Natural killer cell (primary cell): ENCODE measurements at regions not wholly inside any gene's neighbourhood (a gene's known extent, or its start where the extent isn't known, plus 50 kb on each side); places are given as distances from the start of the nearest gene placed in this dataset.

Experiments used
- ATAC-seq, 3 donors: fragments of 150-1000 bp in 2 of 3; fragments of 200-7000 bp in 1 of 3; cut with Tn5 transposase; 1 replicate in 1 of 3; 2 replicates in 2 of 3; pipeline ENCODE4 v1.10.0; 2021; ENCODE audit warnings: mild to moderate bottlenecking in 2 of 3, moderate library complexity in 2 of 3
- DNase-seq, 2 donors: peaks; one replicate each; pipeline versions ENCODE4 v3.0.0 to v3.0.0-alpha.2; 2013 to 2021; ENCODE audit warnings: mixed read lengths in 1 of 2
- H3K27ac ChIP-seq: one replicate; pipeline ENCODE4 v1.5.1; 2013; ENCODE audit warnings: mild to moderate bottlenecking, low read length
- H3K27me3 ChIP-seq: one replicate; pipeline ENCODE4 v1.6.1; 2013; ENCODE audit warnings: low read length; ENCODE audit not compliant: control insufficient read depth, insufficient read depth
- H3K36me3 ChIP-seq: one replicate; pipeline ENCODE4 v1.6.1; 2013; ENCODE audit warnings: low read length; ENCODE audit not compliant: control insufficient read depth, insufficient read depth
- H3K4me1 ChIP-seq: one replicate; pipeline ENCODE4 v1.6.1; 2013; ENCODE audit warnings: low read length; ENCODE audit not compliant: control insufficient read depth, insufficient read depth
- H3K4me3 ChIP-seq: one replicate; pipeline ENCODE4 v1.5.1; 2013; ENCODE audit warnings: low read length
- H3K9me3 ChIP-seq: one replicate; pipeline ENCODE4 v1.6.1; 2013; ENCODE audit warnings: low read length; ENCODE audit not compliant: control insufficient read depth, insufficient read depth
- H3K27ac Mint-ChIP-seq, 2 donors: one replicate each; pipeline ENCODE4 v1.8.0; 2022; ENCODE audit warnings: mild to moderate bottlenecking in 2 of 2, mixed read lengths in 2 of 2, moderate library complexity in 1 of 2
- H3K27me3 Mint-ChIP-seq, 2 donors: one replicate each; pipeline ENCODE4 v1.8.0; 2022; ENCODE audit warnings: low read depth in 2 of 2, mixed read lengths in 2 of 2
- H3K36me3 Mint-ChIP-seq: one replicate; pipeline ENCODE4 v1.8.0; 2022; ENCODE audit warnings: mixed read lengths
- H3K4me1 Mint-ChIP-seq, 2 donors: one replicate each; pipeline ENCODE4 v1.8.0; 2022; ENCODE audit warnings: mixed read lengths in 2 of 2
- H3K4me3 Mint-ChIP-seq: one replicate; pipeline ENCODE4 v1.8.0; 2022; ENCODE audit warnings: mild to moderate bottlenecking, moderate library complexity, mixed read lengths
- H3K9me3 Mint-ChIP-seq, 2 donors: one replicate each; pipeline ENCODE4 v1.8.0; 2022; ENCODE audit warnings: mixed read lengths in 2 of 2
- WGBS: methylation state at CpG from one replicate; pipeline ENCODE4 v1.1.7; 2013; ENCODE audit warnings: missing lambda C conversion rate; ENCODE audit not compliant: insufficient coverage; 5-methylcytosine and 5-hydroxymethylcytosine counted together
- intact Hi-C: fragments of 100-400 bp; cut with micrococcal nuclease; formaldehyde crosslinking; loops from one replicate; pipeline ENCODE4 v1.14.2; 2022
- TF ChIP-seq, protein P1 (sequence below): fragments of 200-600 bp; IDR thresholded peaks from one replicate; pipeline ENCODE4 v1.8.0; 2022; ENCODE audit warnings: antibody characterized with exemption

DNA sequence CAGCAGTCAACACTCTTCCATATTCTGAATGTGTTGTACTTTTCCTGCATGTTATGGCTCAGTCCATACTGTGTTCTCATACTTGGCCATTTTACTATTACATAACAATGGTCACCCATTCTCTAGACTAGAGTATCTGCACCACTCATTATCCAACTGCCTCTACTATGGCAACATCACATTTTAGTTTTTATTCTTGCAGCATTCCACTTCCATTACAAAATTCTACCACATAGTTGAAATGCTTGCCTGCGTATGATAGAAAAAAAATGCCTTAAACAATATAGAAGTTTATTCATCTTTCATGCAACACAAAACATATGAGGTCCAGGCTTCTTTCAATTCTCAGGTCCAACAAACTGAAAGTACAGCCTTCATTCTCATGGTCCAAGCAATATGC lies 128.0 kb downstream of the TENT5A start:
- Mint-ChIP-seq H3K27ac (no peak overlapping the region), H3K27me3 (no peaks in the 10 kb centered on the region), H3K9me3 (peaks cover 12 to 21% of the 10 kb centered on the region in 2 donors), H3K4me3 (no peak overlapping the region), H3K36me3 (no peaks in the 10 kb centered on the region), H3K4me1 (no peaks in the 10 kb centered on the region)
- intact Hi-C loops: no loop called here
- Histone ChIP-seq H3K27me3 (no peaks in the 10 kb centered on the region), H3K4me1 (no peaks in the 10 kb centered on the region), H3K27ac (no peak overlapping the region), H3K4me3 (no peak overlapping the region), H3K9me3 (peaks cover 2% of the 10 kb centered on the region), H3K36me3 (no peaks in the 10 kb centered on the region)
- TF ChIP-seq, protein P1, sequence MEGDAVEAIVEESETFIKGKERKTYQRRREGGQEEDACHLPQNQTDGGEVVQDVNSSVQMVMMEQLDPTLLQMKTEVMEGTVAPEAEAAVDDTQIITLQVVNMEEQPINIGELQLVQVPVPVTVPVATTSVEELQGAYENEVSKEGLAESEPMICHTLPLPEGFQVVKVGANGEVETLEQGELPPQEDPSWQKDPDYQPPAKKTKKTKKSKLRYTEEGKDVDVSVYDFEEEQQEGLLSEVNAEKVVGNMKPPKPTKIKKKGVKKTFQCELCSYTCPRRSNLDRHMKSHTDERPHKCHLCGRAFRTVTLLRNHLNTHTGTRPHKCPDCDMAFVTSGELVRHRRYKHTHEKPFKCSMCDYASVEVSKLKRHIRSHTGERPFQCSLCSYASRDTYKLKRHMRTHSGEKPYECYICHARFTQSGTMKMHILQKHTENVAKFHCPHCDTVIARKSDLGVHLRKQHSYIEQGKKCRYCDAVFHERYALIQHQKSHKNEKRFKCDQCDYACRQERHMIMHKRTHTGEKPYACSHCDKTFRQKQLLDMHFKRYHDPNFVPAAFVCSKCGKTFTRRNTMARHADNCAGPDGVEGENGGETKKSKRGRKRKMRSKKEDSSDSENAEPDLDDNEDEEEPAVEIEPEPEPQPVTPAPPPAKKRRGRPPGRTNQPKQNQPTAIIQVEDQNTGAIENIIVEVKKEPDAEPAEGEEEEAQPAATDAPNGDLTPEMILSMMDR: no peak
- DNase-seq: no peak
- ATAC-seq: no peak
- 83% methylated on average over 1 of the region's 1 CpG for WGBS

DNA sequence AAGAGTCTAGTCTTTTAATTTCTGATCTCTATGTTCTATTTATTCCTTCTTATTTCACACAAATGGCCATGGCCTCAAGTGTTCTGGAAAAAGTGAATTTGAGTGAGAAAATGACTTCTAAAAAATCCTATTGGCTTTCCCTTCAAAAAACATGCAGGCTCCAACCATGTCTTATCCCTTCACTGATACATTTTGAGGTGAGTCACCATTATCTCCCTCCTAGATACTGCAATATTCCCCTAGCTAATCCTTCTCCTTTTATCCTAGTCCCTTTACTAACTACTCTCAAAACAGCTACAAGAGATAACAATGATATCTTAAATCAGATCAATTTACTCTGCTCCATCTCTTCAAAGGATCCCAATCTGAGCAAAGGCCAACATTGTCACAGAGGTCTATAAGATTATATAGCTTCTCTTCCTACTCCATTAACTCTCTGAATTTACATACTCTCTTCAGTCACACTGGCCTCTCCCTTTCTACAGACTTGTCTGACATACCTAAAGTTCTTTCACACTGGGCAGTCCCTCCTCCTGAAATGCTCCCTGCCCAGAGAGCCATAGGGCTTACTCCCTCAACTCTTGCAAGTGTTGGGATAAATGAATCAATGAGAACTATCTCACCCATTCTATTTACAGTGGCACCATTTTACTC lies 129.2 kb downstream of the TENT5A start:
- Histone ChIP-seq H3K27ac (no peak overlapping the region), H3K9me3 (no peaks in the 10 kb centered on the region), H3K4me1 (no peaks in the 10 kb centered on the region), H3K36me3 (no peaks in the 10 kb centered on the region), H3K27me3 (no peaks in the 10 kb centered on the region), H3K4me3 (no peak overlapping the region)
- no peak for DNase-seq
- H3K36me3 Mint-ChIP-seq: no peaks in the 10 kb centered on the region
- intact Hi-C loops: no loop called here
- H3K9me3 Mint-ChIP-seq: peaks cover 12 to 19% of the 10 kb centered on the region in 2 donors
- ATAC-seq: no peak
- H3K27me3 Mint-ChIP-seq: no peaks in the 10 kb centered on the region
- H3K27ac Mint-ChIP-seq: no peak overlapping the region
- no peak overlapping the region for H3K4me3 Mint-ChIP-seq
- TF ChIP-seq, protein P1: no peak
- H3K4me1 Mint-ChIP-seq: no peaks in the 10 kb centered on the region

DNA sequence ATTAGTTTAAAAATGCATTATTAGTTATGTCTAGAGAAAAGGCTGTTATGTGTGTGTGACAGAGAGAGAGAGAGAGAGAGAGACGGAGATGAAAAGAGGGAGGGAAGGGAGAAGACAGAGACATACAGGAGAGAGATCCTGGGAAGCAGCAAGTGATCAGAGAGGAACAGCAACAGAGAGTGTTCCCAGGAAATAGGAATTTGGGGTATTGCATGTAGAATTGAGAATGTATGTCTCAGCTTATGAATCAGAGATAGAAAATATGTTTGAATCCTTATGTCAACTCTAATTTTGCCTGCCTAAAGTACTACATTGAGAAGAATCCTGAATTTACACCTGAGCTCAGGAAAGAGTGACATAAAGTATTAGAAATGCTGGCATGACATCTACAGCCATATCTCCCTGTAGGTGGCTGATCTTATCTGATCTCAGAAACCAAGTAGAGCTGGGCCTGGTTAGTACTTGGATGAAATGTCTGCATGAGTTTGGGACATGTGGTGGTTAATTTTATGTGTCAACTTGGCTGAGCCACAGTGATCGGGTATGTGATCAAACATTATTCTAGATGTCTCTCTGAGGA lies 130.6 kb downstream of the TENT5A start:
- intact Hi-C loops: no loop called here
- Mint-ChIP-seq H3K9me3 (peaks cover 12 to 19% of the 10 kb centered on the region in 2 donors), H3K36me3 (no peaks in the 10 kb centered on the region), H3K4me3 (no peak overlapping the region), H3K27me3 (no peaks in the 10 kb centered on the region), H3K4me1 (no peaks in the 10 kb centered on the region), H3K27ac (no peak overlapping the region)
- Histone ChIP-seq H3K27me3 (no peaks in the 10 kb centered on the region), H3K27ac (no peak overlapping the region), H3K4me1 (no peaks in the 10 kb centered on the region), H3K9me3 (no peaks in the 10 kb centered on the region), H3K4me3 (no peak overlapping the region), H3K36me3 (no peaks in the 10 kb centered on the region)
- ATAC-seq: no peak
- DNase-seq: no peak
- TF ChIP-seq, protein P1: no peak
- WGBS: 83% methylated on average over 2 of the region's 2 CpGs

DNA sequence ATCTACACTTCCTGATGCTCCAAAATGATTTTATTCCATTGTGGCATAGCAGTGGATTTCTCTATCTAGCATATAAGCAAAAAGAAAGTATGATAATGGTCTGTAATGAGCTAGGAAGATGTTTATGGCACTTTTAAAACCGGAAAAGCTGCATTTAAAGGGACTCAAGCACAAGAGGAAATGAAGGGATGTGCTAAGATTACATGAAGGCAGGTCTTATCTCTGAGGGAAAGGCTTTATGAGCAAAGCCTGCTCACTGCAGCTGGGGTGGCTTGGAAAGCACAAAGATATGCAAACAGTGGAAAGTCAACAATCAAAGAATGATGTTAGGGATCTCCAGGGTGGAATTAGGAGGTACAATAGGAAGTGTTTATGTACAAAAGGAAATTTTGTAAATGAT lies 138.2 kb downstream of the TENT5A start:
- H3K4me1 Mint-ChIP-seq: peaks cover 4 to 6% of the 10 kb centered on the region in 2 donors
- H3K9me3 Mint-ChIP-seq: peaks cover 2% of the 10 kb centered on the region in 2 donors

More for the DNA sequence above, 138.2 kb downstream of the TENT5A start:
- ATAC-seq: no peak
- H3K27me3 Mint-ChIP-seq: no peaks in the 10 kb centered on the region
- no peaks in the 10 kb centered on the region for H3K27me3 ChIP-seq
- H3K36me3 Mint-ChIP-seq: no peaks in the 10 kb centered on the region
- intact Hi-C loops: no loop called here
- H3K4me1 ChIP-seq: no peaks in the 10 kb centered on the region
- H3K27ac Mint-ChIP-seq: no peak overlapping the region
- TF ChIP-seq, protein P1: no peak
- H3K4me3 Mint-ChIP-seq: no peak overlapping the region
- H3K27ac ChIP-seq: no peak overlapping the region
- no peaks in the 10 kb centered on the region for H3K36me3 ChIP-seq
- DNase-seq: no peak
- no peak overlapping the region for H3K4me3 ChIP-seq
- H3K9me3 ChIP-seq: no peaks in the 10 kb centered on the region
- WGBS: 41% methylated on average over 1 of the region's 1 CpG
